Liver (tissue), 8 donors: ENCODE measurements at regions not wholly inside any gene's neighbourhood (a gene's known extent, or its start where the extent isn't known, plus 50 kb on each side); places are given as distances from the start of the nearest gene placed in this dataset.
A peak's percentile ranks its signal among the peaks of the same experiment; 100 is the strongest.

ENCODE experiments used
- DNase-seq: peaks from one replicate; pipeline ENCODE4 v3.0.0-alpha.2; 2017; ENCODE audit warnings: low spot score
- H3K27ac ChIP-seq, 2 donors: one replicate each; pipeline ENCODE4 v1.7.0; 2013; ENCODE audit warnings: inconsistent platforms in 2 of 2, low read length in 2 of 2, control low read depth in 1 of 2, low read depth in 1 of 2, mild to moderate bottlenecking in 1 of 2
- H3K27me3 ChIP-seq, 4 donors: one replicate each; pipeline versions ENCODE4 v1.6.1 to v1.7.0; 2013; ENCODE audit warnings: low read length in 3 of 4, inconsistent platforms in 1 of 4, mild to moderate bottlenecking in 1 of 4, moderate library complexity in 1 of 4; ENCODE audit not compliant: control insufficient read depth in 4 of 4, insufficient read depth in 4 of 4
- H3K36me3 ChIP-seq, 4 donors: one replicate each; pipeline versions ENCODE4 v1.6.1 to v1.7.0; 2013; ENCODE audit warnings: low read length in 3 of 4, mild to moderate bottlenecking in 3 of 4, low read depth in 1 of 4, moderate library complexity in 1 of 4; ENCODE audit not compliant: control insufficient read depth in 4 of 4, insufficient read depth in 3 of 4
- H3K4me1 ChIP-seq, 4 donors: one replicate each; pipeline versions ENCODE4 v1.6.1 to v1.7.0; 2013; ENCODE audit warnings: low read length in 3 of 4, mild to moderate bottlenecking in 3 of 4, moderate library complexity in 1 of 4; ENCODE audit not compliant: control insufficient read depth in 4 of 4, insufficient read depth in 4 of 4
- H3K4me3 ChIP-seq, 3 donors: one replicate each; pipeline versions ENCODE4 v1.6.1 to v1.7.0; 2013; ENCODE audit warnings: low read length in 3 of 3, control low read depth in 1 of 3, low read depth in 1 of 3, mild to moderate bottlenecking in 1 of 3
- H3K9ac ChIP-seq, 2 donors: one replicate each; pipeline ENCODE4 v1.7.0; 2013; ENCODE audit warnings: low read length in 2 of 2, mild to moderate bottlenecking in 2 of 2, moderate library complexity in 2 of 2, control low read depth in 1 of 2, low read depth in 1 of 2
- H3K9me3 ChIP-seq, 4 donors: one replicate each; pipeline versions ENCODE4 v1.6.1 to v1.7.0; 2013; ENCODE audit warnings: low read length in 3 of 4; ENCODE audit not compliant: control insufficient read depth in 4 of 4
- EGR1 ChIP-seq, 2 donors: IDR thresholded peaks; 2 replicates each; pipeline ENCODE4 v1.6.1; 2016 to 2018; ENCODE audit warnings: antibody characterized with exemption in 2 of 2, low read depth in 2 of 2
- FOXA2 ChIP-seq: IDR thresholded peaks from 2 replicates; pipeline ENCODE4 v1.6.1; 2016; ENCODE audit warnings: antibody characterized with exemption
- GABPA ChIP-seq, 2 donors: IDR thresholded peaks in 1 of 2; conservative IDR thresholded peaks in 1 of 2; 2 replicates each; pipeline ENCODE4 v1.6.1; 2016; ENCODE audit warnings: antibody characterized with exemption in 2 of 2, mild to moderate bottlenecking in 1 of 2, moderate library complexity in 1 of 2
- HNF4A ChIP-seq, 2 donors: conservative IDR thresholded peaks; 2 replicates each; pipeline ENCODE4 v1.6.1; 2016; ENCODE audit warnings: antibody characterized with exemption in 2 of 2, mild to moderate bottlenecking in 2 of 2
- JUND ChIP-seq, 2 donors: IDR thresholded peaks; 2 replicates each; pipeline ENCODE4 v1.6.1; 2016; ENCODE audit warnings: antibody characterized with exemption in 2 of 2
- RAD21 ChIP-seq, 2 donors: IDR thresholded peaks; 2 replicates each; pipeline ENCODE4 v1.6.1; 2016; ENCODE audit warnings: antibody characterized with exemption in 2 of 2, mild to moderate bottlenecking in 2 of 2
- RXRA ChIP-seq, 2 donors: IDR thresholded peaks; 2 replicates each; pipeline ENCODE4 v1.6.1; 2017 to 2018; ENCODE audit warnings: antibody characterized with exemption in 2 of 2, mild to moderate bottlenecking in 1 of 2
- SP1 ChIP-seq: IDR thresholded peaks from 2 replicates; pipeline ENCODE4 v1.6.1; 2018; ENCODE audit warnings: antibody characterized with exemption, mild to moderate bottlenecking
- WGBS: extraction: QIAGEN DNeasy Blood & Tissue Kit; methylation state at CpG from one replicate; pipeline ENCODE4 v1.1.7; 2013; 5-methylcytosine and 5-hydroxymethylcytosine counted together
- TF ChIP-seq, protein P1 (sequence below): IDR thresholded peaks from 2 replicates; pipeline ENCODE4 v1.6.1; 2016; ENCODE audit warnings: antibody characterized with exemption
- TF ChIP-seq, protein P2 (sequence below): fragments of 150-350 bp; IDR thresholded peaks from 2 replicates; pipeline ENCODE4 v1.5.1; 2017; ENCODE audit warnings: improper control_type of control experiment, low read depth, low read length; ENCODE audit not compliant: missing input control
- donor health status: healthy.
- donor health status: healthy.
- donor health status: healthy.
- donor health status: healthy.
- donor health status: healthy.

DNA sequence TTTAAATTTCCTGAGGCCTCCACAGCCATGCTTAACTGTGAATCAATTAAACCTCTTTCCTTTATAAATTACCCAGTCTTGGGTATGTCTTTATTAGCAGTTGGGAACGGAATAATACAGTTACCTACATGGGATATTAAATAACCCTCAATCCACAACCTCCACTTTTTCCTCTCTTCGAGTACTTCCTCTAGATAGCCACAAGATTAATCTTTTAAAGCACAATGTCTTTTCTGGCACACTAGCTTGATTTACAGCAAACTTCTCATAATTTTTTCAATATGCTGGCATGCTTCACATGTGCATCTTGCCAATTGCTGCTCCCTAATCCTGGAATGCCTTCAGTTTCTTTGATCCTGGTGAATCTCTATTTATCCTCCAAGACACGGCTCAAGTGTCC is 92.2 kb downstream of the P2RY1 start:
- DNase-seq, result no peak
- Histone ChIP-seq H3K9ac (no peak overlapping the region), H3K36me3 (no peaks in the 10 kb centered on the region), H3K9me3 (no peaks in the 10 kb centered on the region), H3K4me1 (no peaks in the 10 kb centered on the region), H3K4me3 (no peak overlapping the region), H3K27me3 (no peaks in the 10 kb centered on the region), H3K27ac (no peak overlapping the region)
- TF ChIP-seq, protein P1, sequence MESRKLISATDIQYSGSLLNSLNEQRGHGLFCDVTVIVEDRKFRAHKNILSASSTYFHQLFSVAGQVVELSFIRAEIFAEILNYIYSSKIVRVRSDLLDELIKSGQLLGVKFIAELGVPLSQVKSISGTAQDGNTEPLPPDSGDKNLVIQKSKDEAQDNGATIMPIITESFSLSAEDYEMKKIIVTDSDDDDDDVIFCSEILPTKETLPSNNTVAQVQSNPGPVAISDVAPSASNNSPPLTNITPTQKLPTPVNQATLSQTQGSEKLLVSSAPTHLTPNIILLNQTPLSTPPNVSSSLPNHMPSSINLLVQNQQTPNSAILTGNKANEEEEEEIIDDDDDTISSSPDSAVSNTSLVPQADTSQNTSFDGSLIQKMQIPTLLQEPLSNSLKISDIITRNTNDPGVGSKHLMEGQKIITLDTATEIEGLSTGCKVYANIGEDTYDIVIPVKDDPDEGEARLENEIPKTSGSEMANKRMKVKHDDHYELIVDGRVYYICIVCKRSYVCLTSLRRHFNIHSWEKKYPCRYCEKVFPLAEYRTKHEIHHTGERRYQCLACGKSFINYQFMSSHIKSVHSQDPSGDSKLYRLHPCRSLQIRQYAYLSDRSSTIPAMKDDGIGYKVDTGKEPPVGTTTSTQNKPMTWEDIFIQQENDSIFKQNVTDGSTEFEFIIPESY, result no peak
- no peak for TF ChIP-seq FOXA2
- no peak for TF ChIP-seq RXRA (IDR thresholded peaks at IDR 0.05)
- TF ChIP-seq SP1, result no peak
- TF ChIP-seq JUND (IDR thresholded peaks at IDR 0.05), result no peak
- TF ChIP-seq RAD21 (IDR thresholded peaks at IDR 0.05), result no peak
- no peak for TF ChIP-seq GABPA (IDR thresholded peaks at IDR 0.05 in 1 of 2, conservative IDR thresholded peaks at IDR 0.05 in 1 of 2)
- TF ChIP-seq HNF4A (conservative IDR thresholded peaks at IDR 0.05), result no peak
- 70% methylated on average over 3 of the region's 3 CpGs for WGBS

DNA sequence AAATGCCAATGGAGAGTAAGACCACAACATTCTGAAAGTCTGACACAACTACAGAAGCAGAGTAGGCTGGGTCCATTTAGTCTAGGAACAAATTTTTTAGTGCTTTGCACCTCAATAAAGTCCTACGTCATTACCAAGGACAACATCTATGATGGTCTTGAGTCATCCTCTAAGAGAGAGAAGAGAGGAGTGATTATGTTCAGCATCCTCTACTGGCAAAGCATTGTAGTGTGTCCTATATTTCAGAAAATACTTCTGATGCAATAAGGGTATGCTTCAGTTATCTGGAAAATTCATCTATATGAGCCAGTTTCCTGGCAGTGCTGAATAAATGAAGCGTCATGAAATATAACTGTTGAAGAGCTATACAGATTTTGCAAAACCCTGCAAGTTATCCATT is 95.6 kb downstream of the P2RY1 start:
- H3K27me3 ChIP-seq, result no peaks in the 10 kb centered on the region
- H3K27ac ChIP-seq, result no peak overlapping the region
- H3K4me3 ChIP-seq, result no peak overlapping the region
- H3K9me3 ChIP-seq, result no peaks in the 10 kb centered on the region
- no peak for DNase-seq
- H3K9ac ChIP-seq, result no peak overlapping the region
- no peaks in the 10 kb centered on the region for H3K4me1 ChIP-seq
- TF ChIP-seq, protein P2, sequence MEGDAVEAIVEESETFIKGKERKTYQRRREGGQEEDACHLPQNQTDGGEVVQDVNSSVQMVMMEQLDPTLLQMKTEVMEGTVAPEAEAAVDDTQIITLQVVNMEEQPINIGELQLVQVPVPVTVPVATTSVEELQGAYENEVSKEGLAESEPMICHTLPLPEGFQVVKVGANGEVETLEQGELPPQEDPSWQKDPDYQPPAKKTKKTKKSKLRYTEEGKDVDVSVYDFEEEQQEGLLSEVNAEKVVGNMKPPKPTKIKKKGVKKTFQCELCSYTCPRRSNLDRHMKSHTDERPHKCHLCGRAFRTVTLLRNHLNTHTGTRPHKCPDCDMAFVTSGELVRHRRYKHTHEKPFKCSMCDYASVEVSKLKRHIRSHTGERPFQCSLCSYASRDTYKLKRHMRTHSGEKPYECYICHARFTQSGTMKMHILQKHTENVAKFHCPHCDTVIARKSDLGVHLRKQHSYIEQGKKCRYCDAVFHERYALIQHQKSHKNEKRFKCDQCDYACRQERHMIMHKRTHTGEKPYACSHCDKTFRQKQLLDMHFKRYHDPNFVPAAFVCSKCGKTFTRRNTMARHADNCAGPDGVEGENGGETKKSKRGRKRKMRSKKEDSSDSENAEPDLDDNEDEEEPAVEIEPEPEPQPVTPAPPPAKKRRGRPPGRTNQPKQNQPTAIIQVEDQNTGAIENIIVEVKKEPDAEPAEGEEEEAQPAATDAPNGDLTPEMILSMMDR, result no peak
- TF ChIP-seq RXRA (IDR thresholded peaks at IDR 0.05) (no peak), JUND (IDR thresholded peaks at IDR 0.05) (no peak), EGR1 (IDR thresholded peaks at IDR 0.05; ENCODE audit: low read depth in 2 of 2) (no peak)
- H3K36me3 ChIP-seq, result no peaks in the 10 kb centered on the region
- WGBS, result 86% methylated on average over 2 of the region's 2 CpGs

DNA sequence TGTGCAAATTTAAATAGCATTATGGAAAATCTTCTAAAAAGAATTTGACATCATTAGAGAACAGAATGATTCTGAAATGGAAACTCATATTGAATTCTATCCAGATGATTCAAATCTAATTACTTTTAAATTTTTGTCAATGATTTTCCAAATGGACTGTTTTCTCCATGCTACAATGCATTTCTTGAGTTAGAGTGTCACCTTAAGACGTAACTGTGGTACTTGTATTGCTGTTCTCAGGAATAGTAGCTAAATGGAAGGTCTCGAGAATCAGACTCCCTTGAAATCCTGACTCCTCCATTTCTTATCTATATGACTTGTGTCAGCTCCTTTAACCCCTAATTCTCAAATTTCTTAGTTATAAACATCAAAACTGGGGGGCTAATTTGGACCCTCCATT is 102.3 kb downstream of the P2RY1 start:
- Histone ChIP-seq H3K4me3 (no peak overlapping the region), H3K27ac (no peak overlapping the region), H3K4me1 (peaks cover 0 to 8% (median 0%) of the 10 kb centered on the region in 4 donors), H3K36me3 (no peaks in the 10 kb centered on the region), H3K9ac (no peak overlapping the region), H3K27me3 (no peaks in the 10 kb centered on the region), H3K9me3 (no peaks in the 10 kb centered on the region)
- TF ChIP-seq RXRA (IDR thresholded peaks at IDR 0.05) (no peak), GABPA (IDR thresholded peaks at IDR 0.05 in 1 of 2, conservative IDR thresholded peaks at IDR 0.05 in 1 of 2) (no peak), RAD21 (IDR thresholded peaks at IDR 0.05) (peak; percentile 35 to 45), HNF4A (conservative IDR thresholded peaks at IDR 0.05) (no peak)
- TF ChIP-seq, protein P2, result no peak
- WGBS, result 67% methylated on average over 2 of the region's 2 CpGs
- DNase-seq, result no peak
